ENCODE measurements at regions not wholly inside any gene's neighbourhood (a gene's known extent, or its start where the extent isn't known, plus 50 kb on each side); places are given as distances from the start of the nearest gene placed in this dataset.
"Not testable (repeated sequence)": the region's sequence is repeated elsewhere in the genome, so short reads cannot be mapped to it uniquely, and the experiment has no call there.

GRCh38 chr6:144954241-144954556 is 669.1 kb downstream of the UTRN start:
- DNase-seq (ENCODE audit: low read depth in 2 of 2): no peak

- no peak for DNase-seq (ENCODE audit: low read depth in 2 of 2)
Measured at GRCh38 chr6:144955392-144955791, 670.3 kb downstream of the UTRN start.

- DNase-seq (ENCODE audit: low read depth in 2 of 2): no peak
Measured at GRCh38 chr6:144955859-144956258, 670.7 kb downstream of the UTRN start.

GRCh38 chr6:144956697-144957096 is 671.6 kb downstream of the UTRN start:
- DNase-seq (ENCODE audit: low read depth in 2 of 2): not testable (repeated sequence)

- DNase-seq (ENCODE audit: low read depth in 2 of 2): no peak
Measured at GRCh38 chr6:144957236-144957937, 672.3 kb downstream of the UTRN start.

GRCh38 chr6:144969154-144969553 is 684.0 kb downstream of the UTRN start:
- no peak for DNase-seq (ENCODE audit: low read depth in 2 of 2)

- DNase-seq (ENCODE audit: low read depth in 2 of 2): no peak
Measured at GRCh38 chr6:144969602-144970272, 684.6 kb downstream of the UTRN start.

- DNase-seq (ENCODE audit: low read depth in 2 of 2): not testable (repeated sequence)
Measured at GRCh38 chr6:144977250-144977864, 692.2 kb downstream of the UTRN start.

GRCh38 chr6:144978208-144978607 is 693.1 kb downstream of the UTRN start:
- DNase-seq (ENCODE audit: low read depth in 2 of 2): no peak

GRCh38 chr6:144986271-144986670 is 701.1 kb downstream of the UTRN start:
- DNase-seq (ENCODE audit: low read depth in 2 of 2): no peak

- no peak for DNase-seq (ENCODE audit: low read depth in 2 of 2)
Measured at GRCh38 chr6:144989319-144990107, 704.4 kb downstream of the UTRN start.

GRCh38 chr6:144990784-144991183 is 705.6 kb downstream of the UTRN start:
- no peak for DNase-seq (ENCODE audit: low read depth in 2 of 2)

- no peak for DNase-seq (ENCODE audit: low read depth in 2 of 2)
Measured at GRCh38 chr6:144993870-144994269, 708.7 kb downstream of the UTRN start.

- no peak for DNase-seq (ENCODE audit: low read depth in 2 of 2)
Measured at GRCh38 chr6:144997996-144998395, 712.9 kb downstream of the UTRN start.

GRCh38 chr6:144999127-144999526 is 714.0 kb downstream of the UTRN start:
- DNase-seq (ENCODE audit: low read depth in 2 of 2): no peak

- no peak for DNase-seq (ENCODE audit: low read depth in 2 of 2)
Measured at GRCh38 chr6:145003145-145003544, 718.0 kb downstream of the UTRN start.

GRCh38 chr6:145006914-145007313 is 721.8 kb downstream of the UTRN start:
- no peak for DNase-seq (ENCODE audit: low read depth in 2 of 2)

GRCh38 chr6:145008715-145009114 is 723.6 kb downstream of the UTRN start:
- no peak for DNase-seq (ENCODE audit: low read depth in 2 of 2)

- DNase-seq (ENCODE audit: low read depth in 2 of 2): no peak
Measured at GRCh38 chr6:145009711-145010110, 724.6 kb downstream of the UTRN start.

GRCh38 chr6:145012039-145012662 is 723.2 kb downstream of the EPM2A start:
- DNase-seq (ENCODE audit: low read depth in 2 of 2): no peak

GRCh38 chr6:145015739-145016558 is 719.4 kb downstream of the EPM2A start:
- DNase-seq (ENCODE audit: low read depth in 2 of 2): no peak

All from stimulated activated CD4-positive, alpha-beta T cell treated with anti-CD3 and anti-CD28 coated beads, Interleukin-12 subunit alpha, Interleukin-12 subunit beta, amount 100 ng/mL, for 24 hours (primary cell).